ENCODE measurements at regions not wholly inside any gene's neighbourhood (a gene's known extent, or its start where the extent isn't known, plus 50 kb on each side); places are given as distances from the start of the nearest gene placed in this dataset.

DNA sequence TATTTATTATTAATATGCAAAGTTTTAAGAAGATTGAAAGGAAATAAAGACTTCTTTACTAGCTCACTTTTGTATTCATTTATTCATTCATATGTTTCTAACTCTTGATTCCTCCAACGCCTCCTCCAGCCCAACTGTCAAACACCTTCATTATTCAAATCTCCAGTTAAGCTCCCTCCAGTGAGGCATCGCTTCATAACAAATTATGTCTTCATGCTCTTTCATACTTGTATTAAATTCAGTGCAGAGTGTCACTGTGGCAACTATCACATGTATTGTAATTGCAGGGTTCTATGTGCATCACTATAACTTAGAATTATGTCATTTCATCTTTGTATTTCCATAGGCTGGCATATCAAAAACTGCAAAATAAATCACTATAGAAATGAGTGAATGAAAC, 1394.2 kb upstream of the PCDH7 start:
- TF ChIP-seq POLR2A (IDR thresholded peaks at IDR 0.05; ENCODE audit: low read depth, low read length) = no peak
- no peak for TF ChIP-seq TAF1 (IDR thresholded peaks at IDR 0.05; ENCODE audit: borderline replicate concordance, low read depth, low read length)
- TF ChIP-seq POLR2AphosphoS5 (IDR thresholded peaks at IDR 0.05; ENCODE audit: low read depth, low read length) = no peak
